ENCODE measurements at regions not wholly inside any gene's neighbourhood (a gene's known extent, or its start where the extent isn't known, plus 50 kb on each side); places are given as distances from the start of the nearest gene placed in this dataset.

- no peak for DNase-seq (ENCODE audit: low read depth)
These were observed 331.3 kb upstream of the SNX7 start for GRCh38 chr1:98330224-98330623.

- no peak for DNase-seq (ENCODE audit: low read depth)
These were observed 332.7 kb upstream of the SNX7 start for GRCh38 chr1:98328855-98329254.

- DNase-seq (ENCODE audit: low read depth): no peak
These were observed 334.2 kb upstream of the SNX7 start for GRCh38 chr1:98327220-98327861.

- no peak for DNase-seq (ENCODE audit: low read depth)
These were observed 335.7 kb upstream of the SNX7 start for GRCh38 chr1:98325646-98326440.

GRCh38 chr1:98323906-98324358 is 337.6 kb upstream of the SNX7 start:
- no peak for DNase-seq (ENCODE audit: low read depth)

GRCh38 chr1:98323388-98323787 is 338.1 kb upstream of the SNX7 start:
- DNase-seq (ENCODE audit: low read depth): no peak

GRCh38 chr1:98322966-98323365 is 338.6 kb upstream of the SNX7 start:
- no peak for DNase-seq (ENCODE audit: low read depth)

- no peak for DNase-seq (ENCODE audit: low read depth)
These were observed 339.4 kb upstream of the SNX7 start for GRCh38 chr1:98322086-98322485.

- DNase-seq (ENCODE audit: low read depth): no peak
These were observed 340.3 kb upstream of the SNX7 start for GRCh38 chr1:98321191-98321590.

- no peak for DNase-seq (ENCODE audit: low read depth)
These were observed 345.1 kb upstream of the SNX7 start for GRCh38 chr1:98316286-98316905.

GRCh38 chr1:98315309-98315708 is 346.2 kb upstream of the SNX7 start:
- no peak for DNase-seq (ENCODE audit: low read depth)

- no peak for DNase-seq (ENCODE audit: low read depth)
These were observed 346.9 kb upstream of the SNX7 start for GRCh38 chr1:98314601-98315000.

GRCh38 chr1:98306517-98307089 is 354.9 kb upstream of the SNX7 start:
- no peak for DNase-seq (ENCODE audit: low read depth)

GRCh38 chr1:98305362-98305761 is 356.2 kb upstream of the SNX7 start:
- no peak for DNase-seq (ENCODE audit: low read depth)

GRCh38 chr1:98304888-98305287 is 356.6 kb upstream of the SNX7 start:
- no peak for DNase-seq (ENCODE audit: low read depth)

- DNase-seq (ENCODE audit: low read depth): no peak
These were observed 361.7 kb upstream of the SNX7 start for GRCh38 chr1:98299861-98300260.

GRCh38 chr1:98299313-98299712 is 362.2 kb upstream of the SNX7 start:
- no peak for DNase-seq (ENCODE audit: low read depth)

- DNase-seq (ENCODE audit: low read depth): no peak
These were observed 363.2 kb upstream of the SNX7 start for GRCh38 chr1:98298319-98298718.

- DNase-seq (ENCODE audit: low read depth): no peak
These were observed 364.8 kb upstream of the SNX7 start for GRCh38 chr1:98296681-98297080.

GRCh38 chr1:98294127-98294526 is 367.4 kb upstream of the SNX7 start:
- no peak for DNase-seq (ENCODE audit: low read depth)

GRCh38 chr1:98292994-98293393 is 368.5 kb upstream of the SNX7 start:
- DNase-seq (ENCODE audit: low read depth): no peak

- DNase-seq (ENCODE audit: low read depth): no peak
These were observed 368.5 kb upstream of the DPYD start for GRCh38 chr1:98289311-98289710.

- no peak for DNase-seq (ENCODE audit: low read depth)
These were observed 367.7 kb upstream of the DPYD start for GRCh38 chr1:98288494-98288893.
